Thyroid gland (tissue), 4 donors: ENCODE measurements at regions not wholly inside any gene's neighbourhood (a gene's known extent, or its start where the extent isn't known, plus 50 kb on each side); places are given as distances from the start of the nearest gene placed in this dataset.
"Not testable (repeated sequence)": the region's sequence is repeated elsewhere in the genome, so short reads cannot be mapped to it uniquely, and the experiment has no call there.

ENCODE experiments used
- DNase-seq, 2 donors: peaks; one replicate each; pipeline ENCODE4 v3.0.0-alpha.2; 2019
- H3K27ac ChIP-seq, 3 donors: fragments of 200-600 bp; sonication (generic); 1 replicate in 2 of 3; 2 replicates in 1 of 3; pipeline ENCODE4 v1.5.1; 2016 to 2019; ENCODE audit warnings: mild to moderate bottlenecking in 1 of 3, moderate library complexity in 1 of 3
- H3K27me3 ChIP-seq: fragments of 200-600 bp; sonication (generic); one replicate; pipeline ENCODE4 v1.5.1; 2019
- H3K36me3 ChIP-seq, 2 donors: fragments of 200-600 bp; sonication (generic); one replicate each; pipeline ENCODE4 v1.5.1; 2016 to 2019
- H3K4me1 ChIP-seq, 2 donors: fragments of 200-600 bp; sonication (generic); one replicate each; pipeline ENCODE4 v1.5.1; 2017 to 2019
- H3K4me3 ChIP-seq, 3 donors: fragments of 200-600 bp; sonication (generic); replicated peaks in 1 of 3; 1 replicate in 2 of 3; 2 replicates in 1 of 3; pipeline ENCODE4 v1.5.1; 2016; ENCODE audit warnings: mild to moderate bottlenecking in 1 of 3
- H3K9me3 ChIP-seq: fragments of 200-600 bp; sonication (generic); one replicate; pipeline ENCODE4 v1.5.1; 2017
- CTCF ChIP-seq, 6 experiments: fragments of 200-600 bp in 3 of 6; fragments of 450-650 bp in 3 of 6; sonication (generic) in 3 of 6; IDR thresholded peaks; one replicate each; pipeline ENCODE4 v1.5.1; 2016 to 2019; ENCODE audit warnings: antibody characterized with exemption in 6 of 6, mild to moderate bottlenecking in 2 of 6, inconsistent platforms in 1 of 6, moderate library complexity in 1 of 6
- POLR2A ChIP-seq, 2 donors: fragments of 450-650 bp; IDR thresholded peaks; one replicate each; pipeline ENCODE4 v1.6.1; 2017; ENCODE audit warnings: antibody characterized with exemption in 2 of 2, mild to moderate bottlenecking in 2 of 2, moderate library complexity in 1 of 2
- WGBS, 2 donors: methylation state at CpG; one replicate each; pipeline ENCODE4 v1.1.5; 2017; 5-methylcytosine and 5-hydroxymethylcytosine counted together
- intact Hi-C: fragments of 100-400 bp; cut with DNase I; formaldehyde crosslinking; loops from one replicate; pipeline ENCODE4 v1.15.1; 2023

- Histone ChIP-seq H3K27me3 (no peaks in the 10 kb centered on the region), H3K4me3 (no peak overlapping the region), H3K4me1 (no peaks in the 10 kb centered on the region), H3K9me3 (no peaks in the 10 kb centered on the region), H3K36me3 (no peaks in the 10 kb centered on the region), H3K27ac (no peak overlapping the region)
- WGBS, 2 donors = 83 to 95% methylated on average over 5 of the region's 5 CpGs
- TF ChIP-seq POLR2A (IDR thresholded peaks at IDR 0.05) (no peak), CTCF (IDR thresholded peaks at IDR 0.05) (no peak)
- intact Hi-C loops = no loop called here
- DNase-seq = no peak
Observed at GRCh38 chr1:104125970-104126369, 376.3 kb downstream of the AMY1C start.

- TF ChIP-seq CTCF (IDR thresholded peaks at IDR 0.05) = peak in 2 of 6 experiments; percentile 4 to 25
- TF ChIP-seq POLR2A (IDR thresholded peaks at IDR 0.05) = no peak
- Histone ChIP-seq H3K27ac (no peak overlapping the region), H3K36me3 (no peaks in the 10 kb centered on the region), H3K27me3 (no peaks in the 10 kb centered on the region), H3K4me3 (no peak overlapping the region), H3K9me3 (no peaks in the 10 kb centered on the region), H3K4me1 (no peaks in the 10 kb centered on the region)
- intact Hi-C loops = no loop called here
- no peak for DNase-seq
Observed at GRCh38 chr1:104132382-104132973, 382.8 kb downstream of the AMY1C start.

GRCh38 chr1:104135036-104135435, 385.3 kb downstream of the AMY1C start:
- H3K4me3 ChIP-seq, intact Hi-C loops, H3K9me3 ChIP-seq, H3K27me3 ChIP-seq, H3K27ac ChIP-seq, DNase-seq, H3K4me1 ChIP-seq, H3K36me3 ChIP-seq: not testable (repeated sequence)
- WGBS, 2 donors = 68 to 69% methylated on average over 6 of the region's 6 CpGs

- WGBS, 2 donors = 40 to 48% methylated on average over 3 of the region's 3 CpGs
Observed at GRCh38 chr1:104136621-104137020, 386.9 kb downstream of the AMY1C start.

GRCh38 chr1:104156738-104157137, 407.0 kb downstream of the AMY1C start:
- H3K36me3 ChIP-seq = no peaks in the 10 kb centered on the region
- no peak overlapping the region for H3K27ac ChIP-seq
- WGBS, 2 donors = 71 to 72% methylated on average over 4 of the region's 4 CpGs
- no peak overlapping the region for H3K4me3 ChIP-seq
- TF ChIP-seq CTCF (IDR thresholded peaks at IDR 0.05) (no peak), POLR2A (IDR thresholded peaks at IDR 0.05) (no peak)
- DNase-seq = no peak
- H3K4me1 ChIP-seq = no peaks in the 10 kb centered on the region
- no peaks in the 10 kb centered on the region for H3K27me3 ChIP-seq
- intact Hi-C loops = no loop called here
- H3K9me3 ChIP-seq = no peaks in the 10 kb centered on the region

More at GRCh38 chr1:104136621-104137020, 386.9 kb downstream of the AMY1C start:
- Histone ChIP-seq H3K4me3 (no peak overlapping the region), H3K4me1 (no peaks in the 10 kb centered on the region), H3K27ac (no peak overlapping the region), H3K9me3 (no peaks in the 10 kb centered on the region), H3K36me3 (no peaks in the 10 kb centered on the region), H3K27me3 (no peaks in the 10 kb centered on the region)
- DNase-seq = no peak
- TF ChIP-seq CTCF (IDR thresholded peaks at IDR 0.05) (no peak), POLR2A (IDR thresholded peaks at IDR 0.05) (no peak)
- intact Hi-C loops = no loop called here
